Hepatocyte (in vitro differentiated cells): ENCODE measurements at regions not wholly inside any gene's neighbourhood (a gene's known extent, or its start where the extent isn't known, plus 50 kb on each side); places are given as distances from the start of the nearest gene placed in this dataset.

Experiments
- DNase-seq: peaks from one replicate; pipeline ENCODE4 v3.0.0-alpha.2; 2016; ENCODE audit warnings: low spot score
- H2AFZ ChIP-seq: fragments of 200-600 bp; sonication (generic); 2 replicates; pipeline ENCODE4 v1.6.0; 2016; ENCODE audit warnings: antibody characterized with exemption, mild to moderate bottlenecking
- H3K27ac ChIP-seq: fragments of 200-600 bp; sonication (generic); 2 replicates; pipeline ENCODE4 v1.5.1; 2016; ENCODE audit warnings: mild to moderate bottlenecking
- H3K27me3 ChIP-seq: fragments of 200-600 bp; sonication (generic); 2 replicates; pipeline ENCODE4 v1.6.1; 2016
- H3K36me3 ChIP-seq: fragments of 200-600 bp; sonication (generic); replicated peaks from 2 replicates; pipeline ENCODE4 v1.5.1; 2016; ENCODE audit warnings: low read depth; ENCODE audit not compliant: insufficient read depth
- H3K4me1 ChIP-seq: fragments of 200-600 bp; sonication (generic); 2 replicates; pipeline ENCODE4 v1.5.1; 2016; ENCODE audit warnings: mild to moderate bottlenecking, moderate library complexity; ENCODE audit not compliant: insufficient read depth
- H3K4me2 ChIP-seq: fragments of 200-600 bp; sonication (generic); 2 replicates; pipeline ENCODE4 v1.6.0; 2016
- H3K4me3 ChIP-seq: fragments of 200-600 bp; sonication (generic); 2 replicates; pipeline ENCODE4 v1.5.1; 2016; ENCODE audit warnings: mild to moderate bottlenecking
- H3K79me2 ChIP-seq: fragments of 200-600 bp; sonication (generic); 2 replicates; pipeline ENCODE4 v1.6.0; 2017; ENCODE audit warnings: mild to moderate bottlenecking
- H3K9me2 ChIP-seq: fragments of 200-600 bp; sonication (generic); replicated peaks from 2 replicates; pipeline ENCODE4 v1.6.0; 2017; ENCODE audit warnings: mild to moderate bottlenecking; ENCODE audit not compliant: insufficient read depth
- H3K9me3 ChIP-seq: fragments of 200-600 bp; sonication (generic); 2 replicates; pipeline ENCODE4 v1.5.1; 2016; ENCODE audit warnings: low read depth, mild to moderate bottlenecking
- H4K20me1 ChIP-seq: fragments of 200-600 bp; sonication (generic); 2 replicates; pipeline ENCODE4 v1.6.0; 2016; ENCODE audit warnings: mild to moderate bottlenecking; ENCODE audit not compliant: insufficient read depth, poor library complexity, severe bottlenecking
- EZH2 ChIP-seq: fragments of 200-600 bp; sonication (generic); IDR thresholded peaks from 2 replicates; pipeline ENCODE4 v1.6.1; 2016; ENCODE audit warnings: antibody characterized with exemption, mild to moderate bottlenecking, borderline replicate concordance
- EZH2phosphoT487 ChIP-seq: fragments of 200-600 bp; sonication (generic); IDR thresholded peaks from one replicate; pipeline ENCODE4 v1.6.1; 2018; ENCODE audit warnings: antibody characterized with exemption, mild to moderate bottlenecking, low read depth, moderate library complexity; ENCODE audit not compliant: unreplicated experiment, severe bottlenecking
- WGBS: methylation state at CpG from one replicate; pipeline ENCODE4 v1.1.6; 2016; ENCODE audit warnings: low lambda C conversion rate; ENCODE audit errors: missing lambda C conversion rate; 5-methylcytosine and 5-hydroxymethylcytosine counted together
- TF ChIP-seq, protein P1 (sequence below): fragments of 200-600 bp; sonication (generic); IDR thresholded peaks from 2 replicates; pipeline ENCODE4 v1.5.1; 2016; ENCODE audit warnings: antibody characterized with exemption, mild to moderate bottlenecking; ENCODE audit not compliant: poor library complexity

DNA sequence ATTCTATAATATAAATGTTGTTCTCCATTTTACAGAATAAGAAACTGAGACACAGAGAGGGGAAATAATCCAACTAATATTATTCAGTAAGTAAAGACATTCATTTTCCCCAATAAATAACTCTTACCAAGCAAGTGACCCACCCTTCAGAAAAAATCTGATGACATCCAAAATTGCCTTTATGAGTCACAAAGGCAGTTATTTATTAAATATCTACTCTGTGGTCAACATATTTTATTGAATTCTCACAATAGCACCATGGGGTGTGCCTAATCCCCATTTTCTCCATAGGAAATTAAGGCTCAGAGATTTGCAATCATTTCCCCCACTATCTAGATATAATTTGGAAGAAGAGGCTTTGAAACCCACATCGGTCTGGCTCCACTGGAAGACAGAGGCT, 161.5 kb upstream of the ISX start:
- WGBS: 92% methylated on average over 1 of the region's 1 CpG
- H3K79me2 ChIP-seq: no peaks in the 10 kb centered on the region
- H3K27ac ChIP-seq: no peak overlapping the region

GRCh38 chr22:34913826-34914225, 152.1 kb upstream of the ISX start:
- H2AFZ ChIP-seq: no peak overlapping the region
- H3K36me3 ChIP-seq: no peaks in the 10 kb centered on the region
- no peak overlapping the region for H3K4me3 ChIP-seq
- H3K4me1 ChIP-seq: peaks cover 7% of the 10 kb centered on the region
- no peaks in the 10 kb centered on the region for H3K27me3 ChIP-seq
- no peak overlapping the region for H3K4me2 ChIP-seq
- H4K20me1 ChIP-seq: no peaks in the 10 kb centered on the region
- no peaks in the 10 kb centered on the region for H3K9me2 ChIP-seq
- WGBS: 77% methylated on average over 3 of the region's 3 CpGs
- H3K27ac ChIP-seq: no peak overlapping the region
- no peaks in the 10 kb centered on the region for H3K9me3 ChIP-seq
- no peak for DNase-seq
- no peaks in the 10 kb centered on the region for H3K79me2 ChIP-seq
- TF ChIP-seq EZH2phosphoT487: no peak
- no peak for TF ChIP-seq EZH2
- TF ChIP-seq, protein P1, sequence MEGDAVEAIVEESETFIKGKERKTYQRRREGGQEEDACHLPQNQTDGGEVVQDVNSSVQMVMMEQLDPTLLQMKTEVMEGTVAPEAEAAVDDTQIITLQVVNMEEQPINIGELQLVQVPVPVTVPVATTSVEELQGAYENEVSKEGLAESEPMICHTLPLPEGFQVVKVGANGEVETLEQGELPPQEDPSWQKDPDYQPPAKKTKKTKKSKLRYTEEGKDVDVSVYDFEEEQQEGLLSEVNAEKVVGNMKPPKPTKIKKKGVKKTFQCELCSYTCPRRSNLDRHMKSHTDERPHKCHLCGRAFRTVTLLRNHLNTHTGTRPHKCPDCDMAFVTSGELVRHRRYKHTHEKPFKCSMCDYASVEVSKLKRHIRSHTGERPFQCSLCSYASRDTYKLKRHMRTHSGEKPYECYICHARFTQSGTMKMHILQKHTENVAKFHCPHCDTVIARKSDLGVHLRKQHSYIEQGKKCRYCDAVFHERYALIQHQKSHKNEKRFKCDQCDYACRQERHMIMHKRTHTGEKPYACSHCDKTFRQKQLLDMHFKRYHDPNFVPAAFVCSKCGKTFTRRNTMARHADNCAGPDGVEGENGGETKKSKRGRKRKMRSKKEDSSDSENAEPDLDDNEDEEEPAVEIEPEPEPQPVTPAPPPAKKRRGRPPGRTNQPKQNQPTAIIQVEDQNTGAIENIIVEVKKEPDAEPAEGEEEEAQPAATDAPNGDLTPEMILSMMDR: no peak

More for the DNA sequence above, 161.5 kb upstream of the ISX start:
- H3K9me3 ChIP-seq: no peaks in the 10 kb centered on the region
- no peaks in the 10 kb centered on the region for H3K9me2 ChIP-seq
- H2AFZ ChIP-seq: no peak overlapping the region
- H3K4me3 ChIP-seq: no peak overlapping the region
- peaks cover 4% of the 10 kb centered on the region for H3K4me1 ChIP-seq
- no peaks in the 10 kb centered on the region for H3K27me3 ChIP-seq
- no peak overlapping the region for H3K4me2 ChIP-seq
- no peaks in the 10 kb centered on the region for H3K36me3 ChIP-seq
- no peaks in the 10 kb centered on the region for H4K20me1 ChIP-seq
- no peak for DNase-seq
- TF ChIP-seq EZH2phosphoT487: no peak
- TF ChIP-seq, protein P1: no peak
- no peak for TF ChIP-seq EZH2

- Histone ChIP-seq H3K27me3 (no peaks in the 10 kb centered on the region), H3K9me2 (no peaks in the 10 kb centered on the region), H3K36me3 (no peaks in the 10 kb centered on the region), H3K9me3 (no peaks in the 10 kb centered on the region), H3K4me1 (peaks cover 7% of the 10 kb centered on the region), H3K27ac (no peak overlapping the region), H3K79me2 (no peaks in the 10 kb centered on the region), H3K4me2 (no peak overlapping the region), H4K20me1 (no peaks in the 10 kb centered on the region), H2AFZ (no peak overlapping the region), H3K4me3 (no peak overlapping the region)
- TF ChIP-seq, protein P1: no peak
- TF ChIP-seq EZH2 (no peak), EZH2phosphoT487 (no peak)
- 47% methylated on average over 3 of the region's 3 CpGs for WGBS
- DNase-seq: peak; percentile 23
Observed at GRCh38 chr22:34914846-34915245, 151.1 kb upstream of the ISX start.

- Histone ChIP-seq H3K4me2 (no peak overlapping the region), H3K4me1 (peaks cover 7% of the 10 kb centered on the region), H3K27me3 (no peaks in the 10 kb centered on the region), H4K20me1 (no peaks in the 10 kb centered on the region), H3K79me2 (no peaks in the 10 kb centered on the region), H3K9me2 (no peaks in the 10 kb centered on the region), H3K4me3 (no peak overlapping the region), H3K27ac (no peak overlapping the region), H3K9me3 (no peaks in the 10 kb centered on the region), H2AFZ (no peak overlapping the region), H3K36me3 (no peaks in the 10 kb centered on the region)
- DNase-seq: no peak
- 71% methylated on average over 5 of the region's 5 CpGs for WGBS
- TF ChIP-seq EZH2phosphoT487: no peak
- TF ChIP-seq EZH2: no peak
- TF ChIP-seq, protein P1: no peak
Observed at GRCh38 chr22:34917239-34917638, 148.7 kb upstream of the ISX start.
